H9 (cell line): ENCODE measurements at regions not wholly inside any gene's neighbourhood (a gene's known extent, or its start where the extent isn't known, plus 50 kb on each side); places are given as distances from the start of the nearest gene placed in this dataset.
A peak's percentile ranks its signal among the peaks of the same experiment; 100 is the strongest.

ENCODE experiments used
- DNase-seq: peaks from one replicate; pipeline ENCODE4 v3.0.0-alpha.2; 2017
- H2AFZ ChIP-seq: one replicate; pipeline ENCODE4 v1.6.1; 2013; ENCODE audit warnings: mild to moderate bottlenecking, low read length, control low read depth, moderate library complexity
- H2AK5ac ChIP-seq: 2 replicates; pipeline ENCODE4 v1.6.1; 2013; ENCODE audit warnings: low read length, control low read depth, mixed read lengths; ENCODE audit not compliant: insufficient read length
- H2BK120ac ChIP-seq: one replicate; pipeline ENCODE4 v1.6.1; 2013; ENCODE audit warnings: low read depth, mild to moderate bottlenecking, low read length, control low read depth, inconsistent platforms; ENCODE audit not compliant: poor library complexity, severe bottlenecking
- H2BK12ac ChIP-seq: 2 replicates; pipeline ENCODE4 v1.6.1; 2013; ENCODE audit warnings: low read length, control low read depth, mixed read lengths, low read depth; ENCODE audit not compliant: insufficient read length
- H2BK15ac ChIP-seq: 2 replicates; pipeline ENCODE4 v1.6.1; 2013; ENCODE audit warnings: low read depth, low read length, control low read depth
- H2BK20ac ChIP-seq: one replicate; pipeline ENCODE4 v1.6.1; 2013; ENCODE audit warnings: low read depth, mild to moderate bottlenecking, low read length, control low read depth, inconsistent platforms; ENCODE audit not compliant: poor library complexity, severe bottlenecking
- H2BK5ac ChIP-seq: 2 replicates; pipeline ENCODE4 v1.6.1; 2013; ENCODE audit warnings: low read length, control low read depth, mixed read lengths; ENCODE audit not compliant: insufficient read length
- H3K14ac ChIP-seq: 2 replicates; pipeline ENCODE4 v1.6.1; 2013; ENCODE audit warnings: low read length, control low read depth; ENCODE audit not compliant: insufficient read depth
- H3K18ac ChIP-seq: 2 replicates; pipeline ENCODE4 v1.6.1; 2013; ENCODE audit warnings: low read depth, mild to moderate bottlenecking, mixed read lengths, low read length, control low read depth; ENCODE audit not compliant: insufficient read length
- H3K23ac ChIP-seq: 2 replicates; pipeline ENCODE4 v1.6.1; 2013; ENCODE audit warnings: low read length, control low read depth, mixed read lengths, low read depth; ENCODE audit not compliant: insufficient read length
- H3K23me2 ChIP-seq: 2 replicates; pipeline ENCODE4 v1.6.1; 2013; ENCODE audit warnings: low read depth, mild to moderate bottlenecking, mixed read lengths, low read length, control low read depth; ENCODE audit not compliant: insufficient read length, poor library complexity, severe bottlenecking
- H3K27ac ChIP-seq: 2 replicates; pipeline ENCODE4 v1.5.1; 2013; ENCODE audit warnings: low read length, control low read depth, mixed read lengths, low read depth; ENCODE audit not compliant: insufficient read length
- H3K27me3 ChIP-seq: 2 replicates; pipeline ENCODE4 v1.6.1; 2013; ENCODE audit warnings: low read length, control low read depth, inconsistent platforms; ENCODE audit not compliant: insufficient read depth
- H3K4ac ChIP-seq: 2 replicates; pipeline ENCODE4 v1.6.1; 2013; ENCODE audit warnings: low read depth, mild to moderate bottlenecking, control low read depth, inconsistent platforms, low read length, moderate library complexity
- H3K4me1 ChIP-seq: 2 replicates; pipeline ENCODE4 v1.6.1; 2013; ENCODE audit warnings: low read length, control low read depth, inconsistent platforms; ENCODE audit not compliant: insufficient read depth
- H3K4me2 ChIP-seq: 2 replicates; pipeline ENCODE4 v1.6.1; 2013; ENCODE audit warnings: low read length, control low read depth, mixed read lengths; ENCODE audit not compliant: insufficient read length, insufficient read depth
- H3K56ac ChIP-seq: 2 replicates; pipeline ENCODE4 v1.6.1; 2013; ENCODE audit warnings: low read depth, mild to moderate bottlenecking, mixed read lengths, low read length, control low read depth; ENCODE audit not compliant: insufficient read length
- H3K79me1 ChIP-seq: 2 replicates; pipeline ENCODE4 v1.6.1; 2013; ENCODE audit warnings: low read depth, mild to moderate bottlenecking, moderate library complexity, low read length, control low read depth, inconsistent platforms; ENCODE audit not compliant: insufficient read depth, poor library complexity, severe bottlenecking
- H3K79me2 ChIP-seq: 2 replicates; pipeline ENCODE4 v1.6.1; 2013; ENCODE audit warnings: low read length, control low read depth, inconsistent platforms; ENCODE audit not compliant: insufficient read depth
- H3K9ac ChIP-seq: 2 replicates; pipeline ENCODE4 v1.6.1; 2013; ENCODE audit warnings: low read length, control low read depth, mixed read lengths; ENCODE audit not compliant: insufficient read length; ENCODE audit errors: extremely low read depth
- H3K9me3 ChIP-seq: one replicate; pipeline ENCODE4 v1.6.1; 2013; ENCODE audit warnings: low read depth, low read length, inconsistent platforms; ENCODE audit not compliant: control insufficient read depth
- H3T11ph ChIP-seq: one replicate; pipeline ENCODE4 v1.6.1; 2013; ENCODE audit warnings: mild to moderate bottlenecking, low read length, control low read depth, inconsistent platforms
- H4K20me1 ChIP-seq: one replicate; pipeline ENCODE4 v1.6.1; 2013; ENCODE audit not compliant: control insufficient read depth, insufficient read length, insufficient read depth
- H4K5ac ChIP-seq: 2 replicates; pipeline ENCODE4 v1.6.1; 2013; ENCODE audit warnings: low read depth, mild to moderate bottlenecking, mixed read lengths, low read length, control low read depth; ENCODE audit not compliant: insufficient read length
- H4K8ac ChIP-seq: replicated peaks from 2 replicates; pipeline ENCODE4 v1.6.1; 2013; ENCODE audit warnings: low read length, control low read depth, mixed read lengths, low read depth; ENCODE audit not compliant: insufficient read length
- H4K91ac ChIP-seq: 2 replicates; pipeline ENCODE4 v1.6.1; 2013; ENCODE audit warnings: low read depth, mild to moderate bottlenecking, moderate library complexity, mixed read lengths, low read length, control low read depth; ENCODE audit not compliant: insufficient read length
- H3K27ac Mint-ChIP-seq, 3 experiments: 2 replicates in 2 of 3; 3 replicates in 1 of 3; pipeline ENCODE4 v1.8.0; 2020 to 2021; ENCODE audit warnings: mixed read lengths in 3 of 3, mild to moderate bottlenecking in 1 of 3, moderate library complexity in 1 of 3
- H3K27me3 Mint-ChIP-seq: 2 replicates; pipeline ENCODE4 v1.8.0; 2021; ENCODE audit warnings: low read depth, mild to moderate bottlenecking, moderate library complexity, mixed read lengths
- H3K36me3 Mint-ChIP-seq, 3 experiments: 2 replicates in 2 of 3; 3 replicates in 1 of 3; pipeline ENCODE4 v1.8.0; 2020 to 2021; ENCODE audit warnings: low read depth in 3 of 3, mixed read lengths in 3 of 3; ENCODE audit not compliant: insufficient read depth in 1 of 3
- H3K4me1 Mint-ChIP-seq, 2 experiments: 2 replicates each; pipeline ENCODE4 v1.8.0; 2020; ENCODE audit warnings: mixed read lengths in 2 of 2
- H3K4me3 Mint-ChIP-seq, 2 experiments: 2 replicates in 1 of 2; 3 replicates in 1 of 2; pipeline ENCODE4 v1.8.0; 2020 to 2021; ENCODE audit warnings: mild to moderate bottlenecking in 2 of 2, mixed read lengths in 2 of 2, moderate library complexity in 1 of 2
- H3K9me3 Mint-ChIP-seq, 2 experiments: 2 replicates in 1 of 2; 3 replicates in 1 of 2; pipeline ENCODE4 v1.8.0; 2020; ENCODE audit warnings: mild to moderate bottlenecking in 2 of 2, mixed read lengths in 2 of 2, moderate library complexity in 1 of 2
- CTCF ChIP-seq: fragments of 200-600 bp; sonication (generic); conservative IDR thresholded peaks from 3 replicates; pipeline ENCODE4 v1.8.0; 2021; ENCODE audit warnings: antibody characterized with exemption, mild to moderate bottlenecking
- WGBS: extraction: QIAGEN DNeasy Blood & Tissue Kit; methylation state at CpG from one replicate; pipeline ENCODE4 v1.1.7; 2013; ENCODE audit warnings: missing lambda C conversion rate, low lambda C conversion rate, mixed read lengths; ENCODE audit not compliant: insufficient read length; ENCODE audit errors: extremely low coverage; 5-methylcytosine and 5-hydroxymethylcytosine counted together

- H3K23ac ChIP-seq: no peak overlapping the region
- H2BK15ac ChIP-seq: no peak overlapping the region
- no peak overlapping the region for H2AK5ac ChIP-seq
- H4K20me1 ChIP-seq: no peaks in the 10 kb centered on the region
- no peak overlapping the region for H2BK12ac ChIP-seq
- H2BK5ac ChIP-seq: no peak overlapping the region
- no peak overlapping the region for H3K18ac ChIP-seq
- H3K27ac Mint-ChIP-seq: no peak overlapping the region
- no peak for DNase-seq
- no peak overlapping the region for H3K4me3 Mint-ChIP-seq
- peaks cover 5% of the 10 kb centered on the region for H3K9me3 ChIP-seq
- no CpG with 5 or more reads among the region's 2 CpGs for WGBS
- no peaks in the 10 kb centered on the region for H3K4me1 ChIP-seq
- peaks cover 37 to 55% of the 10 kb centered on the region in 2 experiments for H3K9me3 Mint-ChIP-seq
- H4K91ac ChIP-seq: no peak overlapping the region
- peaks cover 1% of the 10 kb centered on the region; the same call in 1 of the 2 replicates for H3K27me3 Mint-ChIP-seq
- no peaks in the 10 kb centered on the region for H3K36me3 Mint-ChIP-seq
- no peaks in the 10 kb centered on the region for H3K23me2 ChIP-seq
- no peaks in the 10 kb centered on the region for H3K27me3 ChIP-seq
- TF ChIP-seq CTCF: peak; percentile 64
- no peak overlapping the region for H3K4me2 ChIP-seq
- H3K79me2 ChIP-seq: no peaks in the 10 kb centered on the region
- H3K4ac ChIP-seq: no peak overlapping the region
- H2BK120ac ChIP-seq: no peak overlapping the region
- H3K4me1 Mint-ChIP-seq: peaks cover 5 to 11% of the 10 kb centered on the region in 2 experiments; a peak in 3 of 4 replicates
- no peaks in the 10 kb centered on the region for H3K79me1 ChIP-seq
- H3K9ac ChIP-seq: no peak overlapping the region
- H2AFZ ChIP-seq: no peak overlapping the region
- H2BK20ac ChIP-seq: no peak overlapping the region
- H4K8ac ChIP-seq: no peak overlapping the region
- H4K5ac ChIP-seq: no peak overlapping the region
- H3T11ph ChIP-seq: no peak overlapping the region
- H3K56ac ChIP-seq: no peak overlapping the region
- H3K14ac ChIP-seq: no peak overlapping the region
- H3K27ac ChIP-seq: no peak overlapping the region
Measured at GRCh38 chrX:37926700-37927099, 79.3 kb upstream of the DYNLT3 start.
